ENCODE measurements at regions not wholly inside any gene's neighbourhood (a gene's known extent, or its start where the extent isn't known, plus 50 kb on each side); places are given as distances from the start of the nearest gene placed in this dataset.

- TF ChIP-seq CTCF (conservative IDR thresholded peaks at IDR 0.05; ENCODE audit: low read depth) = no peak
- no peak overlapping the region for H3K27ac ChIP-seq
- DNase-seq (ENCODE audit: low spot score) = no peak
- CTCF ChIA-PET = no interaction called here
- POLR2A ChIA-PET (ENCODE audit: low non-redundant PET) = no interaction called here
Measured at GRCh38 chr2:12835733-12836132, 119.0 kb downstream of the TRIB2 start.

GRCh38 chr2:12839339-12839738, 122.6 kb downstream of the TRIB2 start:
- no peak for DNase-seq (ENCODE audit: low spot score)
- ChIA-PET POLR2A (ENCODE audit: low non-redundant PET) (no interaction called here), CTCF (no interaction called here)
- no peak for TF ChIP-seq CTCF (conservative IDR thresholded peaks at IDR 0.05; ENCODE audit: low read depth)
- no peak overlapping the region for H3K27ac ChIP-seq

GRCh38 chr2:12841021-12841420, 124.3 kb downstream of the TRIB2 start:
- TF ChIP-seq CTCF (conservative IDR thresholded peaks at IDR 0.05; ENCODE audit: low read depth) = no peak
- POLR2A ChIA-PET (ENCODE audit: low non-redundant PET) = no interaction called here
- DNase-seq (ENCODE audit: low spot score) = no peak
- CTCF ChIA-PET = no interaction called here
- H3K27ac ChIP-seq = no peak overlapping the region

GRCh38 chr2:12842917-12843316, 126.2 kb downstream of the TRIB2 start:
- no peak for DNase-seq (ENCODE audit: low spot score)
- ChIA-PET CTCF (no interaction called here), POLR2A (ENCODE audit: low non-redundant PET) (no interaction called here)
- no peak overlapping the region for H3K27ac ChIP-seq
- no peak for TF ChIP-seq CTCF (conservative IDR thresholded peaks at IDR 0.05; ENCODE audit: low read depth)

- POLR2A ChIA-PET (ENCODE audit: low non-redundant PET) = no interaction called here
- TF ChIP-seq CTCF (conservative IDR thresholded peaks at IDR 0.05; ENCODE audit: low read depth) = no peak
Measured at GRCh38 chr2:12844511-12844910, 127.8 kb downstream of the TRIB2 start.

GRCh38 chr2:12847694-12848575, 131.2 kb downstream of the TRIB2 start:
- H3K27ac ChIP-seq = no peak overlapping the region
- ChIA-PET CTCF (no interaction called here), POLR2A (ENCODE audit: low non-redundant PET) (no interaction called here)
- no peak for DNase-seq (ENCODE audit: low spot score)
- no peak for TF ChIP-seq CTCF (conservative IDR thresholded peaks at IDR 0.05; ENCODE audit: low read depth)

More at GRCh38 chr2:12844511-12844910, 127.8 kb downstream of the TRIB2 start:
- no peak for DNase-seq (ENCODE audit: low spot score)
- CTCF ChIA-PET = no interaction called here
- no peak overlapping the region for H3K27ac ChIP-seq

Data from RWPE1 (cell line).